Dendritic cell treated with granulocyte-macrophage colony-stimulating factor and Interleukin-4, amounts not matched to agents 40 ng/mL and 50 ng/mL, for 4 days (primary cell): ENCODE measurements at regions not wholly inside any gene's neighbourhood (a gene's known extent, or its start where the extent isn't known, plus 50 kb on each side); places are given as distances from the start of the nearest gene placed in this dataset.
"Not testable (repeated sequence)": the region's sequence is repeated elsewhere in the genome, so short reads cannot be mapped to it uniquely, and the experiment has no call there.

Source experiments
- H3K27ac Mint-ChIP-seq: one replicate; pipeline ENCODE4 v1.8.0; 2022; ENCODE audit warnings: mild to moderate bottlenecking, mixed read lengths
- H3K27me3 Mint-ChIP-seq: one replicate; pipeline ENCODE4 v1.8.0; 2022; ENCODE audit warnings: mild to moderate bottlenecking, mixed read lengths
- H3K36me3 Mint-ChIP-seq: one replicate; pipeline ENCODE4 v1.8.0; 2022; ENCODE audit warnings: low read depth, mixed read lengths
- H3K4me1 Mint-ChIP-seq: one replicate; pipeline ENCODE4 v1.8.0; 2022; ENCODE audit warnings: low read depth, mixed read lengths
- H3K4me3 Mint-ChIP-seq: one replicate; pipeline ENCODE4 v1.8.0; 2022; ENCODE audit warnings: mild to moderate bottlenecking, moderate library complexity, mixed read lengths
- H3K9me3 Mint-ChIP-seq: one replicate; pipeline ENCODE4 v1.8.0; 2022; ENCODE audit warnings: mixed read lengths
- intact Hi-C: fragments of 100-400 bp; cut with micrococcal nuclease; formaldehyde crosslinking; loops from one replicate; pipeline ENCODE4 v1.15.0; 2022

DNA sequence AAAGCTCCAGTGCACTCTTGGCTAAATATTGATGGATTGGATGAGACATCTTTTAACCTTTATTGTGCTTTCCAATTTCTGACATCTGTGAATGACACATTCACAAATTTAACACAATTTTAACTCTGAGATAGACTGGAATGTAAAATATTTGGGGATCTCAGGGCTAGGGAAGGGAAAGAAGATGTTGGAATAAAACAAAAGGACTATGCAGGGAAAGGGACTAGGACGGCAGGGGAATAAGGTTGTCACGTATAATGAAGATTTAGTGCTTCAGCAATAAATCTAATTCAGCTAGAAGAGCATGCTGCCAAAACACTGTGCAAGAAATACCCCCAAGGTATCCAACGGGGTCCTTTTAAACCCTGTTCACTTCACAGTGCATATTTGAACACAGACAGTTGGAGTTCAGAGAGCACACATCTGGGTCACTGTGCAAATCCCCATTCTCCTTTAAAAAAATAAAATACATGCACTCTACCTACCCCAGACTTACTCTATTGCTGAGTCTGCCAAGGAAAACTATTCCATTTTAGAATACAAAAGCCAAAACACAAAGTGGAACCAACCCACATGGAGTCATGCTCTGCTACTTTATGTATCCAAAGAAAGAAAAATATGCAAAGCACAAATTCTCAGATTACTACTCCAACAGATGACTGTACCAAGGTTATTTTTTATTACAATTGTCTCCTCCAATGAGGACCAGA lies 151.0 kb upstream of the RSPO3 start:
- H3K4me1 Mint-ChIP-seq, result no peaks in the 10 kb centered on the region
- no peaks in the 10 kb centered on the region for H3K36me3 Mint-ChIP-seq
- no peak overlapping the region for H3K27ac Mint-ChIP-seq
- intact Hi-C loops, result no loop called here
- H3K27me3 Mint-ChIP-seq, result no peaks in the 10 kb centered on the region
- no peak overlapping the region for H3K4me3 Mint-ChIP-seq
- no peaks in the 10 kb centered on the region for H3K9me3 Mint-ChIP-seq

- Mint-ChIP-seq H3K4me1 (no peaks in the 10 kb centered on the region), H3K4me3 (no peak overlapping the region), H3K9me3 (peaks cover 22% of the 10 kb centered on the region), H3K27me3 (no peaks in the 10 kb centered on the region), H3K27ac (no peak overlapping the region), H3K36me3 (no peaks in the 10 kb centered on the region)
- intact Hi-C loops, result no loop called here
These were observed 142.1 kb upstream of the RSPO3 start for GRCh38 chr6:126976253-126976797.

DNA sequence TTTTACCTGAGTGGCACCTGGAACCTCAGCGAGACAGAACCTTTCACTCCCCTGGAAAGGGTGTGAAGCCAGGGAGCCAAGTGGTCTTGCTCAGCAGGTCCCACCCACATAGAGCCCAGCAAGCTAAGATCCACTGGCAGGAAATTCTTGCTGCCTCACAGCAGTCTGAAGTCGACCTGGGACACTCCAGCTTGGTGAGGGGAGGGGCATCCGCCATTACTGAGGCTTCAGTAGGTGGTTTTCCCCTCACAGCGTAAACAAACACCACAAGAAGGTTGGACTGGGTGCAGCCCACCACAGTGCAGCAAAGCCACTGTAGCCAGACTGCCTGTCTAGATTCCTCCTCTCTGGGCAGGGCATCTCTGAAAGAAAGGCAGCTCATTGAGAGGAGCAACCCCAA lies 134.7 kb upstream of the RSPO3 start:
- no peaks in the 10 kb centered on the region for H3K36me3 Mint-ChIP-seq
- no peaks in the 10 kb centered on the region for H3K4me1 Mint-ChIP-seq
- no peaks in the 10 kb centered on the region for H3K27me3 Mint-ChIP-seq
- intact Hi-C loops, result no loop called here
- H3K27ac Mint-ChIP-seq, result no peak overlapping the region
- peaks cover 25% of the 10 kb centered on the region for H3K9me3 Mint-ChIP-seq
- no peak overlapping the region for H3K4me3 Mint-ChIP-seq

DNA sequence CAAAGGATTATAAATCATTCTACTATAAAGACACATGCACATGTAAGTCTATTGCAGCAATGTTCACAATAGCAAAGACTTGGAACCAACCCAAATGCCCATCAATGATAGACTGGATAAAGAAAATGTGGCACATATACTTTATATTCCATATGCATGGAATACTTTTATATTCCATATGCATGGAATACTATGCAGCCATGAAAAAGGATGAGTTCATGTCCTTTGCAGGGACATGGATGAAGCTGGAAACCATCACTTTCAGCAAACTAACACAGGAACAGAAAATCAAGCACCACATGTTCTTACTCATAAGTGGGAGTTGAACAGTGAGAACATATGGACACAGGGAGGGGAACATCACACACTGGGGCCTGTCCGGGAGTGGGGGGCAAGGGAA lies 130.3 kb upstream of the RSPO3 start:
- H3K36me3 Mint-ChIP-seq, H3K27ac Mint-ChIP-seq, H3K27me3 Mint-ChIP-seq, H3K4me1 Mint-ChIP-seq, H3K4me3 Mint-ChIP-seq, intact Hi-C loops: not testable (repeated sequence)
- peaks cover 13% of the 10 kb centered on the region for H3K9me3 Mint-ChIP-seq

DNA sequence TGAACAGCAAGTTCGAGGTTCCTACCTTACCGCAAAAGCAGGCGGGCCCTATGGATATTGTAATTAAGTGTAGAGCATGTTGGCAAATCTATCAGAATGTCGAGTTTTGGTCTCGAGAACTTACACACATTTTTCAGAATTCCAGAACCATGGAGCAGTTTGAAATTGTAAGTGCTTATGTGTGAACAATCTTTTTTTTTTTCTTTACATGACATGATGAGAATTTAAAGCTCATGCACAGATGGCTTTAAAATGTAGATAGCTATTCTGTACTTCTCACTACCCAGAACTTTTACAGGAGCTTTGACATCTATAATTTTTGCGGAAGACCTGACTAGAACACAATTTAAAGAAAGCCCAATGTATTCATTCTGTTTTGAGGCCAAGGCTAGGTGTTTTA lies 117.8 kb upstream of the RSPO3 start:
- H3K4me3 Mint-ChIP-seq, result no peak overlapping the region
- no peak overlapping the region for H3K27ac Mint-ChIP-seq
- no peaks in the 10 kb centered on the region for H3K36me3 Mint-ChIP-seq
- no peaks in the 10 kb centered on the region for H3K27me3 Mint-ChIP-seq
- H3K4me1 Mint-ChIP-seq, result no peaks in the 10 kb centered on the region
- intact Hi-C loops, result no loop called here
- no peaks in the 10 kb centered on the region for H3K9me3 Mint-ChIP-seq

DNA sequence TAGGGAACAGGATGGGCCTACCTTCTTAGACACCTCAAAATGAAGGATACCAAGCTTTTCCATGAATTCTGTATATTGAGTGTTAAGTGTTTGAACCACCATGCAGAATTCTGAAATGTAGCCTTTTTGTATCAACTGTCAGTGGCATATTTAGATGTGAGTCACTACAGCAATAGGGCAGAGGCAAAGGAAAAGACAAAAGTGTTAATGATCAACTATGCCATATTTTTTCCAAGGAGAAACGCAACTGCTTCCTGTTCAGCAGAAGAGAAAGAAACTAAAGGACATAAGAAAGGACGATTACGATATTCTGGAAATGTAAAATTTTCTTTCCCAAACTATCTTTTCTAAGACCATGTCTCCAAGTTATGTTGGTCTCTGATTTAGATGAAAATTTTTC lies 104.6 kb upstream of the RSPO3 start:
- intact Hi-C loops, result no loop called here
- no peaks in the 10 kb centered on the region for H3K4me1 Mint-ChIP-seq
- H3K4me3 Mint-ChIP-seq, result no peak overlapping the region
- H3K9me3 Mint-ChIP-seq, result no peaks in the 10 kb centered on the region
- no peak overlapping the region for H3K27ac Mint-ChIP-seq
- H3K36me3 Mint-ChIP-seq, result no peaks in the 10 kb centered on the region
- H3K27me3 Mint-ChIP-seq, result no peaks in the 10 kb centered on the region

DNA sequence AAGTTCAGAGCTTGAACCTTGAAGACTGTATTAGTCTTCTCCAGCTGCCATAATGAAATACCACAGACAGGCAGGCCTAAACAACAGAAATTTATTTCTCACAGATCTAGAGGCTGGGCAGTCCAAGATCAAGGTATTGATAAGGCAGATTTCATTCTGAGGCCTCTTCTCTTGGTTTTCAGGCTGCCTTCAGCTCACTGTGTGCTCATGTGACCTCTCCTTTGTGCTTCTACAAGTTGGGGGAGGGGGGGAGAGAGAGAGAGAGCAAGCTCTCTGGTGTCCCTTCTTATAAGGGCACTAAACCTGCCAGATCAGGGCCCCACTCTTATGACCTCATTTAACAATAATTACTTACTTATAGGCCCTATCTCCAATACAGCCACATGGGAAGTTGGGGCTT lies 102.6 kb upstream of the RSPO3 start:
- no peaks in the 10 kb centered on the region for H3K27me3 Mint-ChIP-seq
- no peaks in the 10 kb centered on the region for H3K36me3 Mint-ChIP-seq
- no peak overlapping the region for H3K27ac Mint-ChIP-seq
- no peaks in the 10 kb centered on the region for H3K4me1 Mint-ChIP-seq
- H3K9me3 Mint-ChIP-seq, result no peaks in the 10 kb centered on the region
- intact Hi-C loops, result no loop called here
- no peak overlapping the region for H3K4me3 Mint-ChIP-seq

GRCh38 chr6:127019828-127020227 lies 98.6 kb upstream of the RSPO3 start:
- intact Hi-C loops, result no loop called here
- H3K27ac Mint-ChIP-seq, result no peak overlapping the region
- no peak overlapping the region for H3K4me3 Mint-ChIP-seq
- no peaks in the 10 kb centered on the region for H3K36me3 Mint-ChIP-seq
- H3K9me3 Mint-ChIP-seq, result no peaks in the 10 kb centered on the region
- H3K4me1 Mint-ChIP-seq, result no peaks in the 10 kb centered on the region
- no peaks in the 10 kb centered on the region for H3K27me3 Mint-ChIP-seq

- intact Hi-C loops, result no loop called here
- H3K9me3 Mint-ChIP-seq, result no peaks in the 10 kb centered on the region
- no peaks in the 10 kb centered on the region for H3K4me1 Mint-ChIP-seq
- H3K4me3 Mint-ChIP-seq, result no peak overlapping the region
- H3K27ac Mint-ChIP-seq, result no peak overlapping the region
- no peaks in the 10 kb centered on the region for H3K36me3 Mint-ChIP-seq
- H3K27me3 Mint-ChIP-seq, result no peaks in the 10 kb centered on the region
These were observed 96.2 kb upstream of the RSPO3 start for GRCh38 chr6:127022302-127022701.

DNA sequence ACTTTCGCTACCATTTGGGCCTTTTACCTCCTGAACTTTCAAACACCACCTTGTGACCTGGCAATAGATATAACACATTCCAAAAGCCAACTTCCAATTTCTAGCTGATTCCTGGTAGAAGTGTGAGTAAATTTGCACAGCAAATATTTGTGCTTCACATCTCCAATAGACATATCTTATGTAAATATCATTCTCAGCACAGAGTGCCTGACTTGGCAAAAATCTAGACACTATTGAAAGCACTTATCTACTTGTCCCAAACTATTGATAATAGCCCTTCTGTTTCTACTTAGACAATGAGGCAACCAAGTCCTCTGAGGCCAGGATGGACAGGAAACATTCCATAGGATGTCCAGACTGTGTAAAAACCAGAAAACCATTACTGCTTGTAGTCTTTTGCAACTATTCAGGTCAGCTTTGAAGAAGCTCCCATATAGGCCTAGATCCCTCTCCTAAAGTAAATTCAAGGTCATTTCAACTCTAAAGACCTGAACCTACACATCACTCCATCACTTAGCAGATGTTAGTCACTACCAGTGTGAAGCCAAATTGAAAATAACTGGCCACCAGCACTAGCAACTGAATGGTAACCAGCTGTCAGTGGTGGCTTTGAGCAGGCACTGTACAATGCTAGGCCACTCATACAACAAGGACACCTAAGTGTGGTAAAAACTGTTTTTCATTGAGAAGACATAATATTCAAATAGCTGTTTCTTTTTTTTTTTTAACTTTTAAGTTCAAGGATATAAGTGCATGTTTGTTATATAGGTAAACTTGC lies 95.3 kb upstream of the RSPO3 start:
- intact Hi-C loops, result no loop called here
- Mint-ChIP-seq H3K27ac (no peak overlapping the region), H3K4me3 (no peak overlapping the region), H3K9me3 (no peaks in the 10 kb centered on the region), H3K27me3 (no peaks in the 10 kb centered on the region), H3K4me1 (no peaks in the 10 kb centered on the region), H3K36me3 (no peaks in the 10 kb centered on the region)

- no peak overlapping the region for H3K27ac Mint-ChIP-seq
- H3K36me3 Mint-ChIP-seq, result no peaks in the 10 kb centered on the region
- H3K27me3 Mint-ChIP-seq, result no peaks in the 10 kb centered on the region
- H3K9me3 Mint-ChIP-seq, result no peaks in the 10 kb centered on the region
- H3K4me1 Mint-ChIP-seq, result no peaks in the 10 kb centered on the region
- intact Hi-C loops, result no loop called here
- no peak overlapping the region for H3K4me3 Mint-ChIP-seq
These were observed 92.2 kb upstream of the RSPO3 start for GRCh38 chr6:127026247-127026646.

DNA sequence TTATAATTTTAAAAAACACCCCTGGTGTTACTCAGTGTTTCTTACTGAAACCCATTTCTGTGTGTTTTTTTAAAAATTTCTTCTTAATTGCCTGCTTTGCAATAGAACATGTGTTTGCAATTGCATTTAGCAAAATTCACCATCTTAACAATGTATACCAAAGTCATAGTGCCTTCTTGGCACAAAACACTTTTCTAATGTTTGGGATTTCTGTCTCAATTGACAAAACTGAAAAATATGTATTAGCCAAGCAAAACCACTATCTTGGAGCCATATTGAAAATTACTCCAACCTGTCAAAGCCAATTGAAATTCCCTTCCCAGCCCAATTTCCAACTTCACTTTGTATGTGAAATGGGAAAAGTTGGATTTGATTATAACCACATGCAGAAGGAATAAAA lies 88.4 kb upstream of the RSPO3 start:
- intact Hi-C loops, result no loop called here
- Mint-ChIP-seq H3K4me1 (no peaks in the 10 kb centered on the region), H3K4me3 (no peak overlapping the region), H3K36me3 (no peaks in the 10 kb centered on the region), H3K9me3 (no peaks in the 10 kb centered on the region), H3K27ac (no peak overlapping the region), H3K27me3 (no peaks in the 10 kb centered on the region)

DNA sequence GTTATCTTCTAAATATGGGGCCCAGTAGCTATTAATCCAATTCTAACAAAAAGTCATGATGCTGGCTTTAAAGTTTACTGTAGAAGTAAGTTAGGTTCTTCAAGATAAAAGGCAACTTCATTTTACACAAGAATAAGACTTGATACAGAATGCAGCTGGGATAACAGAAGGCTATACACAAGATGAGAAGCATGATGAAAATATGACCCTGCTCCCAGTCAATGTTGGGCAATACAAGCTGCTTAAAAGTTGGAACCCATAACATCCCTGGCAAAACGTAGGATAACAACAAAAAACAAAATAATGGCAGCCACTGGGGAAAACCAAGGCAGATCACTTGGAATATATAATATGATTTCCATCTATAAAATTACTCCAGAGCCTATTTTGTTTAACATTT lies 87.6 kb upstream of the RSPO3 start:
- H3K9me3 Mint-ChIP-seq, result no peaks in the 10 kb centered on the region
- intact Hi-C loops, result no loop called here
- H3K4me3 Mint-ChIP-seq, result no peak overlapping the region
- no peaks in the 10 kb centered on the region for H3K36me3 Mint-ChIP-seq
- no peaks in the 10 kb centered on the region for H3K4me1 Mint-ChIP-seq
- no peak overlapping the region for H3K27ac Mint-ChIP-seq
- no peaks in the 10 kb centered on the region for H3K27me3 Mint-ChIP-seq

DNA sequence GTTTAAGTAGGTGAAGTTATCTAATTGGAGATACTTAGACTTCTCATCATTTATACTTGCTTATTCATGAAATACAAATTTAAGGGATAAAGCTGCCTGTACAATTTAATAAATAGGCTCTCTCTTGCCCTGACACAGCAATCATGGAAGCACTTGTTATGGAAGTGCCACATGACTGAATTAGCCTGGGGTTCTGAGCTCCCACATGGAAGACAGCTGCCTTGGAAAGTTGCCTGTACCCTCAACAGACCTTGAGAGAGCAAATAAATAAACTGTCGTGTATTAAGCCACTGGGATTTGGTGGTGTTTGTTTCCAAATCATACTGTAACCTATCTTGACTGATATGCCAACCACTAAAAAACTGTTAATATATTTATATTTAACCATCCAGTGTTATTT lies 87.0 kb upstream of the RSPO3 start:
- H3K27ac Mint-ChIP-seq, result no peak overlapping the region
- intact Hi-C loops, result no loop called here
- no peaks in the 10 kb centered on the region for H3K4me1 Mint-ChIP-seq
- H3K36me3 Mint-ChIP-seq, result no peaks in the 10 kb centered on the region
- H3K9me3 Mint-ChIP-seq, result no peaks in the 10 kb centered on the region
- H3K27me3 Mint-ChIP-seq, result no peaks in the 10 kb centered on the region
- H3K4me3 Mint-ChIP-seq, result no peak overlapping the region

- H3K36me3 Mint-ChIP-seq, result no peaks in the 10 kb centered on the region
- no peak overlapping the region for H3K4me3 Mint-ChIP-seq
- no peaks in the 10 kb centered on the region for H3K9me3 Mint-ChIP-seq
- H3K27ac Mint-ChIP-seq, result no peak overlapping the region
- intact Hi-C loops, result no loop called here
- H3K27me3 Mint-ChIP-seq, result no peaks in the 10 kb centered on the region
- H3K4me1 Mint-ChIP-seq, result no peaks in the 10 kb centered on the region
These were observed 85.5 kb upstream of the RSPO3 start for GRCh38 chr6:127032971-127033370.
